H1 (cell line): ENCODE measurements at regions not wholly inside any gene's neighbourhood (a gene's known extent, or its start where the extent isn't known, plus 50 kb on each side); places are given as distances from the start of the nearest gene placed in this dataset.
"Not testable (repeated sequence)": the region's sequence is repeated elsewhere in the genome, so short reads cannot be mapped to it uniquely, and the experiment has no call there.

Source experiments
- CREB1 ChIP-seq: IDR thresholded peaks from 2 replicates; pipeline ENCODE4 v1.6.1; 2012; ENCODE audit warnings: inconsistent platforms
- EP300 ChIP-seq, 2 experiments: IDR thresholded peaks; 1 replicate in 1 of 2; 2 replicates in 1 of 2; pipeline ENCODE4 v1.6.1; 2011 to 2012; ENCODE audit warnings: low read depth in 2 of 2, low read length in 2 of 2, mild to moderate bottlenecking in 2 of 2, borderline replicate concordance in 1 of 2, inconsistent platforms in 1 of 2, moderate library complexity in 1 of 2
- EZH2 ChIP-seq: fragments of 200-600 bp; sonication (generic); IDR thresholded peaks from 2 replicates; pipeline ENCODE4 v1.7.1; 2012; ENCODE audit warnings: low read depth, mild to moderate bottlenecking, moderate library complexity, low read length, inconsistent platforms; ENCODE audit not compliant: severe bottlenecking
- GABPA ChIP-seq: IDR thresholded peaks from 2 replicates; pipeline ENCODE4 v1.6.1; 2011; ENCODE audit warnings: mild to moderate bottlenecking, low read length, moderate library complexity, borderline replicate concordance; ENCODE audit not compliant: insufficient read depth
- JUND ChIP-seq: IDR thresholded peaks from 2 replicates; pipeline ENCODE4 v1.6.1; 2011; ENCODE audit warnings: mild to moderate bottlenecking, improper control_type of control experiment, low read length
- PHF8 ChIP-seq: fragments of 200-600 bp; sonication (generic); conservative IDR thresholded peaks from 2 replicates; pipeline ENCODE4 v1.7.1; 2012; ENCODE audit warnings: low read depth, mild to moderate bottlenecking, inconsistent platforms, low read length, moderate library complexity
- POLR2AphosphoS5 ChIP-seq: IDR thresholded peaks from 2 replicates; pipeline ENCODE4 v1.6.1; 2011; ENCODE audit warnings: low read depth, low read length
- RAD21 ChIP-seq, 2 experiments: IDR thresholded peaks in 1 of 2; conservative IDR thresholded peaks in 1 of 2; 2 replicates each; pipeline ENCODE4 v1.6.1; 2011; ENCODE audit warnings: low read depth in 2 of 2, low read length in 2 of 2, improper control_type of control experiment in 1 of 2, inconsistent platforms in 1 of 2, mild to moderate bottlenecking in 1 of 2, moderate library complexity in 1 of 2
- RXRA ChIP-seq: IDR thresholded peaks from 2 replicates; pipeline ENCODE4 v1.6.1; 2011; ENCODE audit warnings: low read depth, mild to moderate bottlenecking, low read length, moderate library complexity; ENCODE audit not compliant: insufficient read depth
- SP4 ChIP-seq: IDR thresholded peaks from 2 replicates; pipeline ENCODE4 v1.6.1; 2012; ENCODE audit warnings: low read length, inconsistent platforms
- TAF1 ChIP-seq: IDR thresholded peaks from 2 replicates; pipeline ENCODE4 v1.6.1; 2011; ENCODE audit warnings: mild to moderate bottlenecking, low read depth, low read length
- TF ChIP-seq, protein P1 (sequence below), 3 experiments: IDR thresholded peaks; 1 replicate in 2 of 3; 2 replicates in 1 of 3; pipeline versions ENCODE4 v1.5.1 to v1.6.1; 2011; ENCODE audit warnings: low read length in 3 of 3, mild to moderate bottlenecking in 3 of 3, inconsistent platforms in 2 of 3, low read depth in 1 of 3, moderate library complexity in 1 of 3; ENCODE audit not compliant: insufficient read depth in 1 of 3; ENCODE audit errors: control extremely low read depth in 1 of 3
- TF ChIP-seq, protein P2 (sequence below): IDR thresholded peaks from 2 replicates; pipeline ENCODE4 v1.6.1; 2012; ENCODE audit warnings: inconsistent platforms

DNA sequence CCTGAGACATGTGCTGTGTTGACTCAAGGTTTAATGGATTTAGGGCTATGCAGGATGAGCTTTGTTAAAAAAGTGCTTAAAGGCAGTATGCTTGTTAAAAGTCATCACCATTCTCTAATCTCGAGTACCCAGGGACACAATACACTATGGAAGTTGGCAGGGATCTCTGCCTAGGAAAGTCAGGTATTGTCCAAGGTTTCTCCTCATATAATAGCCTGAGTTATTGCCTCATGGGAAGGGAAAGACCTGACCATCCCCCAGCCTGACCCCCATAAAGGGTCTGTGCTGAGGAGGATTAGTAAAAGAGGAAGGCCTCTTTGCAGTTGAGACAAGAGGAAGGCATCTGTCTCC lies 109.7 kb downstream of the ZNF486 start:
- TF ChIP-seq, protein P1, sequence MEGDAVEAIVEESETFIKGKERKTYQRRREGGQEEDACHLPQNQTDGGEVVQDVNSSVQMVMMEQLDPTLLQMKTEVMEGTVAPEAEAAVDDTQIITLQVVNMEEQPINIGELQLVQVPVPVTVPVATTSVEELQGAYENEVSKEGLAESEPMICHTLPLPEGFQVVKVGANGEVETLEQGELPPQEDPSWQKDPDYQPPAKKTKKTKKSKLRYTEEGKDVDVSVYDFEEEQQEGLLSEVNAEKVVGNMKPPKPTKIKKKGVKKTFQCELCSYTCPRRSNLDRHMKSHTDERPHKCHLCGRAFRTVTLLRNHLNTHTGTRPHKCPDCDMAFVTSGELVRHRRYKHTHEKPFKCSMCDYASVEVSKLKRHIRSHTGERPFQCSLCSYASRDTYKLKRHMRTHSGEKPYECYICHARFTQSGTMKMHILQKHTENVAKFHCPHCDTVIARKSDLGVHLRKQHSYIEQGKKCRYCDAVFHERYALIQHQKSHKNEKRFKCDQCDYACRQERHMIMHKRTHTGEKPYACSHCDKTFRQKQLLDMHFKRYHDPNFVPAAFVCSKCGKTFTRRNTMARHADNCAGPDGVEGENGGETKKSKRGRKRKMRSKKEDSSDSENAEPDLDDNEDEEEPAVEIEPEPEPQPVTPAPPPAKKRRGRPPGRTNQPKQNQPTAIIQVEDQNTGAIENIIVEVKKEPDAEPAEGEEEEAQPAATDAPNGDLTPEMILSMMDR (IDR thresholded peaks at IDR 0.05; ENCODE audit: control extremely low read depth in 1 of 3, insufficient read depth in 1 of 3, low read depth in 1 of 3, low read length in 3 of 3), result not testable (repeated sequence)
- TF ChIP-seq GABPA; EP300 (IDR thresholded peaks at IDR 0.05; ENCODE audit: borderline replicate concordance in 1 of 2, low read depth in 2 of 2, low read length in 2 of 2); CREB1; SP4; JUND; PHF8; TAF1; EZH2; RAD21 (IDR thresholded peaks at IDR 0.05 in 1 of 2, conservative IDR thresholded peaks at IDR 0.05 in 1 of 2; ENCODE audit: low read depth in 2 of 2, low read length in 2 of 2); RXRA; POLR2AphosphoS5: not testable (repeated sequence)
- TF ChIP-seq, protein P2, sequence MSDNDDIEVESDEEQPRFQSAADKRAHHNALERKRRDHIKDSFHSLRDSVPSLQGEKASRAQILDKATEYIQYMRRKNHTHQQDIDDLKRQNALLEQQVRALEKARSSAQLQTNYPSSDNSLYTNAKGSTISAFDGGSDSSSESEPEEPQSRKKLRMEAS, result not testable (repeated sequence)
